Occipital lobe (tissue), 1 donor: ENCODE measurements at regions not wholly inside any gene's neighbourhood (a gene's known extent, or its start where the extent isn't known, plus 50 kb on each side); places are given as distances from the start of the nearest gene placed in this dataset.

Source experiments
- DNase-seq: peaks from one replicate; lab custom pipeline; 2025; lab: John Stamatoyannopoulos, UW

GRCh38 chr20:24718277-24718676 lies 230.8 kb upstream of the CST7 start:
- DNase-seq: no peak

GRCh38 chr20:24718696-24719095 lies 230.4 kb upstream of the CST7 start:
- no peak for DNase-seq

DNA sequence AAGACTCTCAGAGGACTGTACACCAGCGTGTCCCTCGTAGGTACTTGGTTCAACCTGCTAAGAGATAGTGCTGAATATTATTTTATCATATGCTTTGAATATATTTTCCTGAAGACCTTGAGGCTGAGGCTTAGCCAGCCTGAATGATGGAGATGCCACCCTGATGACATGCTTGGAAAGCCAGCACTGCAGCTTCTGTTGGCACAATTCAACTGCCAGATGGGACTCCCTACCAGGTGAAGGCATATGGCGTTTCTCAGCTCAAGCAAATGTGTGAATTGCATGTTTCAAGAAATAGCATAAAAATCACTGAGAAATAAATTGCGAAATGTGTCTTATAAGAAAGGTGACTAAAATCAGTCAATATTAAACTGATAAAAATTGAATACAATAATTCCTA lies 228.1 kb upstream of the CST7 start:
- DNase-seq: no peak

DNA sequence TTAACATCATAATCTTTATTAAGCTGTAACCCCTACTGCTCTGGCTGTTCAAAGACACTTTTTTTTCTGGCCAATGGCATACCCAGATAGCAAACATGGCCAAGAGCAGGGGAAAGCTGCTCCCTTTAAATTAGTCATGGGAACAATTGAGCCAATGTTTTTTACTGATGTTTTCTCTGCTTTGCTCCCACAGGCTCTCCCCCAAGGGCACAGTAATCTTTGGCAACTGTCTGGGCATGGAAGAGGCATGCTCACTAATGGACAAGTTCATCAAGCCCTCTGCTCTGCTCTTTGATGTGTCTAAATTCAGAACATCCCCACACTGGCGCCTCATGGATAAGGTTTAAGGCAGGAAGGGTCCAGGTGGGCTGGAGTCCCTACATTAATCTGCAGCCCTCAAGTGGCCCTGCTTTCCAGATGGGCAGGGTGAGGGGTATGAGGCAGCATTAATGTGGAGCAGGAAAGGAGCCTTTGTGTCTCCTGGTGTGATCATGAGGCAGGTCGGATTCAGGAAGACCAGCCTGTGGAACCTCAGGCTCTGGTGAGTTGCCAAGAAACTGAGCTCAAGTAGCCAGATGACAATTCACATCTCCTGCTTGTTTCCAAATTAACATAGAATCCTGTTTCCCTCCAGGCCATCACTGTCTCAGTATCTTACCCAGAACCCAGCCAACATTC lies 227.0 kb upstream of the CST7 start:
- no peak for DNase-seq

DNA sequence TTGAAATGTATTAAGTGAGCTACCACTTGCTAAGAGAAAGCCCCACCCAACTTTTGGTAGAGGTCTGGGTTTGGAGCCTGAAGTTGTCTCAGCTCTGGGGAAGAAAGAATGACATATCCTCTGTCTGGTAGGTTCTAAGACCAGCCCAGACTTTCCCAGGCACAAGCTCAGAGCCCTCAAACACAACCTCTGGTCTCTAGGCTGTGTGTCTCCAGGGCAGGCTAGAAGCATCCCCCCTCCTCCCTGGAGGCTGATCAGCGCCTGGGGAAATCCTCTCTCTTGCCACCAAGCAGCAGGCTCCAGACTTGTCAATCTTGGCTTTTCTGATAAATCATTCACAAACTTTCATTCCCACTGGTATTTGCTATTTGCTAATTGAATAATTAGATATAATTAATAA lies 226.5 kb upstream of the CST7 start:
- no peak for DNase-seq

- DNase-seq: no peak
Observed at GRCh38 chr20:24723186-24723585, 225.9 kb upstream of the CST7 start.

DNA sequence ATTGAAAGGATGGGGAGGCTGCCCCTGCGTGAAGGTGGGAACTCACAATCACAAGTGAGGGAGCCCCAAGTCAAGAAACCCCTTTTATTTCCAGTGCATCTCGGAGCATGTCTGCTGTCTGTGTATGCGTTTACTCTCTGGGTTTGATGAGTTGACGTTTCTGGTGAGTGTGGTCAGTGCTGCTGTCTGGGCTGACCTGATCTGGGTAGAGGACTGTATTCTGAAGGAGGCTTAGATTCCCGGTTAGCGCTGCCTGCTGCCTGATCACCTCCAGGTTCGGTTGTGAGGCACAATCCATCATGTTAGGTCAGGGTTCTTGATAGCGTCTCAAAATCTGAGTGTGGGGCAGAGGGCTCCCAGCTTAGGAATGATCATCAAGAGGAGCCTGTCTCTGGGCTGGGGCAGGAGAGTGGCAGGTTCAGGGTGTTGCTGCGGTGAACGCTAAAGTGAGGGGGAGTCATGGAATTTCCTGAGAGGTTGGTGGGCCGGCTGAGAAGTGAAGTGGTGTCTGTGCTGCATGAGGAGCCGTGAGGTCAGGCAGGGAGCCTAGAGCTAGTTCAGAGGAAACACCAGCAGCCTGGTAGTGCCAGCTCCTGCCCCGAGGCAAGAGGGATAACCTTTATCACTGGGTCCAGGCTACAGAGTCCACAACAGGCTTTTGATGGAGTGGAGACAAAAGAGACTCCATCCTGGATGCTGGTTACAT lies 225.3 kb upstream of the CST7 start:
- no peak for DNase-seq

GRCh38 chr20:24724982-24725533 lies 224.0 kb upstream of the CST7 start:
- no peak for DNase-seq

GRCh38 chr20:24727795-24728194 lies 221.3 kb upstream of the CST7 start:
- DNase-seq: no peak

GRCh38 chr20:24729896-24730605 lies 219.0 kb upstream of the CST7 start:
- no peak for DNase-seq

DNA sequence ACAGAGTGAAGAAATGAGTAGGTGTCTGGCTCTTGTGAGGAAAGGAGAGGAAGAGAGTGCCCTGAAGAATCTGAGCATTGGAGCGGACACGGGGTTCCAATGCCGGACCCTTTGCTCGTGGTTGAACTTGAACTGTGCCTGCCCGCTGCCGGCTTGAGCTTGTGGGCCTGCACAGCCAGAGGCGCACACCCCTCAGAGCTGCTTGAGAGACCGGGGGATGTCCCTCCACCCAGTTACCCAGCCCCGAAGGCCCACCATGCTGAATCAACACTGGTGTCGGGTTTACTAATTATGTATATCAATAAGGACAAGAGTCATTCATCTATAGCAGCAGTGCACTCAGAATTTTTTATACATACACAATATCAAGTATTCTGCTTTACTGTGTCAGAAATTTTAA lies 218.3 kb upstream of the CST7 start:
- no peak for DNase-seq

GRCh38 chr20:24731312-24731711 lies 217.8 kb upstream of the CST7 start:
- DNase-seq: no peak

GRCh38 chr20:24732076-24732475 lies 217.0 kb upstream of the CST7 start:
- DNase-seq: no peak

DNA sequence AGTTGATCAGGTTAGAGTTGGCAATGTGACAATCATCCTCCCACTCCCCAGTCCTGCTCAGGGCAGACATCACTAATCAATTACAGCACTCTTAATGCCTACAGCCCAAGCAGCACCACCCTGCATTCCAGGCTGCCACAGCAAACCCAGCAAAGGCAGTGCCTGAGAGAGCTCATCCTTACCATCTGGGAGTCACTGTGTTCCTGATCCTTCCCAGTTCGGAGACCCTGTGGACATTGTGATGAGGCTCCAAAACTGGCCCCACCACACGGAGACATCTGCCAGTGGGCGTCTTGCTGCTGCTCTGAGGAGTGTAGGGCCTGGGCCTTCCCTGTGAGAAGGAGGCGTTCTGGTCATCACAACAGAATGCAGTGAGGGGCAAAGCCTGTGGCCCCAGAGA lies 216.5 kb upstream of the CST7 start:
- DNase-seq: no peak

DNA sequence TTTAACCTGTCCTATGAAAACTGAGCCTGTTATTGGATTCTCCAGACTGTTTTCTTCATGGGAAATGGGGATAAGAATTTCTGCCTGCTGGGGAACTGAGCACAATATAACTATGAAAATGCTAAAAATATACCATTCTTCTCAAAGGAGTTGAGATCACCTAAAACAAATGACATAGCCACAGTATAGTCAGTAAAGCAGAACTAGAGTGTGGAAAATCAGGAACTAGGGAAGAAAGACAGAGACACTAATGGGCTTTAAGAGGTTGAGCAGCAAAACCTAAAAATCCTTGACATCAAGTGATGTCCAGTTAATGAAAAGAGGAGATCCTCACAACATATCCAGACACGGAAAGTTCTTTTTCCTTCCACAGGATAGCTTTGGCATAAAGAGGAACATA lies 215.7 kb upstream of the CST7 start:
- no peak for DNase-seq

GRCh38 chr20:24734139-24734538 lies 214.9 kb upstream of the CST7 start:
- DNase-seq: no peak

GRCh38 chr20:24735263-24735662 lies 213.8 kb upstream of the CST7 start:
- no peak for DNase-seq

DNA sequence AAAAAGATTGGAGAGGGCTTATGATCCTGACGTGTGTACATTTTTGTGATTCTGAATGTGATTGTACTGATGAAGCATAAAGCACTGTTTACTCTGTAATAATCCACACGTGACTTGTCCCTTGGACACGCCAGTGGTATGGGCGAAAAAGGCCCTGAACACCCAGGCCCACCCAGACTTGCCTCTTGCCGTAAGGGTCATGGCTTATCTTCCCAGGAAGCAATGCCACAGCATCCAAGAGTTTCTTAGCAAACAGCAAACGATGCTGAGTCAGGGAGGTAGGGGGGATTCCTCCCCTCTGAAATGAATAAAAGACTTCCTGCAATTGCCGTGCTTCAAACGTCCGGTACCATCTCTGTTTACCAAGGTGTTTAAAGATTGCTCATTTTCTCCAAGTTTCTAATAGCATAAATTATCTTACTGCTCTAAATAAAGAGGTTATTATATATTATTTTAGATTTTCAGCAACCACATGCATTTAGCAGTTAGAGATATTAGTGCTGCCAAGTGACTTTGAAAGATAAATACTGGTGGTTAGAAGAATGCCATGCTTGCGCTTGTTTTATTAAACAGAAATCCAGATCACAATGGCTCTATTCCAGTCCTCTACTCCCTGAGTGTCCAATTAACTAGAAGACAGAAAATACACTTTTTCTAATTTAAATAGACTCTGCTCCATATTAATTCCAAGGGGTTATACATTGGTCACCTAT lies 212.8 kb upstream of the CST7 start:
- no peak for DNase-seq

DNA sequence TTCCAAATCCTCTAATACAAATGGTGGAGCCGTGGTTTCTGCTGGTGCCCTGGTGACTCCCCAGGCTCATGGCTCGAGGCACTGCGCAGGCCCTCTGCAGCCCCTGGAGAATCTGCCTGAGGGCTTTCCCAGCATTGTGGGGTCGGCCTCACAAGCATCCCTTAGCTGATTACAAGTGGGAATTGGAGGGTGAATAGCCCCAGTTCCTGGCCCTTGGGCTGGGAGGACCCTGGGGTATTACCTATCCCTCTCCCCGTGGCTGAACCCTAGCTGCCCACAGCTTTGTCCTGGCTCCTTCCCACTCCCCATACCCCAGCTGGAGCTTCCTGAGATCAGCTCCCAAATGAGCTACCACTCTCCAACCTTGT lies 212.2 kb upstream of the CST7 start:
- DNase-seq: no peak

DNA sequence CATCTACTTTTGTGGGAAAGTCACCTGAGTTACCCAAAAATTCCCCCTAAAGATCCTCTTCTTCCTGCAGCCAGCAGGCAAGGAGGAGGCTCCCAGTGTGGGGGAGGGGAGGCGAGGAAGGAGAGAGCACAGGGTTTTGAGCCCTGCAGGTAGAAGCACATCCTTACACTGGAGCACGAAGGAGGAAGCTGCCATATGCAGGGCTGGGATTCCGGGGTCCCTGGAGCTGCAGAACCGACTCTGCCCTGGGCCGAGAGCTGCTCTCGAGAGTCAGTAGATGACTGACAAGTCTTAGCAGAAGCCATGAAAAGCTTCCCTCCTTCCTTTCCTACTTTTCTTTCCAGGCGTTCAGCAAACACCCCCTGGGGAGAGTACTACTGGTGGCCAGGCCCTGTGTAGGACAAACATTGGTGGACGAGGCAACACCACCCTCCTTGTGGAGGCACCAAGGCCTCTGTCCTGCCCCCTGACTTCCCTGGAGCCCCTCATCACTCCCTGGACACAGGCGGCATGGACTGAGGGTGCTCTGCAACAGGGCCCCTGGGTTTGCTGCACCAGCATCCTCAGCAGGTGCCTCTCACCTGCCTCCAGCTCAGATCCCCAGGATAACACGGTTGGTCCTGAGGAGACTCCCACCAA lies 211.7 kb upstream of the CST7 start:
- no peak for DNase-seq

- no peak for DNase-seq
Observed at GRCh38 chr20:24738058-24738775, 210.9 kb upstream of the CST7 start.
